ENCODE measurements at regions not wholly inside any gene's neighbourhood (a gene's known extent, or its start where the extent isn't known, plus 50 kb on each side); places are given as distances from the start of the nearest gene placed in this dataset.

DNA sequence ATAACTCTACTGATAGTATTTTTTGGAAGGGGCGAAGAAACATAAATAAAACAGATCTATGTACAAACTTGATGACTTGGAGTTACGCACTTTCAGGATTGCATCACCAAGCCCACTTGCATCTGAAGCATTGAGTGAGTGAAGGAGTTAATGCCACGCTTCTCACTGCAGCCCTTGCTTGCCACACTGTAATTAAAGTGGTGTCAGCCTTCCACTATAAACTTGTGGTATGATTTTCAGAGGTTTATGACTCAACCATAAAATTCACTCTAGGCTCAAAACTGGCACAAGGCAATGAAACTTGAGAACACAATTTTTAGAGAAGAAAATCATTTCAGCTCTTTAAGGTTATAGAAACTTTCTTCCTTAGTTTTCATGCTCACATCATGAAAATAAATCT is 93.9 kb upstream of the PRMT6 start:
- intact Hi-C loops (cut with DNase I), result no loop called here
- no peak overlapping the region for H3K27ac ChIP-seq
- no peak for DNase-seq (ENCODE audit: extremely low spot score in 2 of 2)
- H3K36me3 ChIP-seq, result no peaks in the 10 kb centered on the region
- no peak overlapping the region for H3K4me3 ChIP-seq
- no peaks in the 10 kb centered on the region for H3K4me1 ChIP-seq
- TF ChIP-seq POLR2AphosphoS5 (IDR thresholded peaks at IDR 0.05; ENCODE audit: insufficient read depth in 1 of 2, low read depth in 1 of 2), result no peak
- TF ChIP-seq, protein P1, sequence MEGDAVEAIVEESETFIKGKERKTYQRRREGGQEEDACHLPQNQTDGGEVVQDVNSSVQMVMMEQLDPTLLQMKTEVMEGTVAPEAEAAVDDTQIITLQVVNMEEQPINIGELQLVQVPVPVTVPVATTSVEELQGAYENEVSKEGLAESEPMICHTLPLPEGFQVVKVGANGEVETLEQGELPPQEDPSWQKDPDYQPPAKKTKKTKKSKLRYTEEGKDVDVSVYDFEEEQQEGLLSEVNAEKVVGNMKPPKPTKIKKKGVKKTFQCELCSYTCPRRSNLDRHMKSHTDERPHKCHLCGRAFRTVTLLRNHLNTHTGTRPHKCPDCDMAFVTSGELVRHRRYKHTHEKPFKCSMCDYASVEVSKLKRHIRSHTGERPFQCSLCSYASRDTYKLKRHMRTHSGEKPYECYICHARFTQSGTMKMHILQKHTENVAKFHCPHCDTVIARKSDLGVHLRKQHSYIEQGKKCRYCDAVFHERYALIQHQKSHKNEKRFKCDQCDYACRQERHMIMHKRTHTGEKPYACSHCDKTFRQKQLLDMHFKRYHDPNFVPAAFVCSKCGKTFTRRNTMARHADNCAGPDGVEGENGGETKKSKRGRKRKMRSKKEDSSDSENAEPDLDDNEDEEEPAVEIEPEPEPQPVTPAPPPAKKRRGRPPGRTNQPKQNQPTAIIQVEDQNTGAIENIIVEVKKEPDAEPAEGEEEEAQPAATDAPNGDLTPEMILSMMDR (IDR thresholded peaks at IDR 0.05), result no peak
- no peak for TF ChIP-seq POLR2A (IDR thresholded peaks at IDR 0.05)
- H3K27me3 ChIP-seq, result no peaks in the 10 kb centered on the region
- H3K9me3 ChIP-seq, result no peaks in the 10 kb centered on the region

DNA sequence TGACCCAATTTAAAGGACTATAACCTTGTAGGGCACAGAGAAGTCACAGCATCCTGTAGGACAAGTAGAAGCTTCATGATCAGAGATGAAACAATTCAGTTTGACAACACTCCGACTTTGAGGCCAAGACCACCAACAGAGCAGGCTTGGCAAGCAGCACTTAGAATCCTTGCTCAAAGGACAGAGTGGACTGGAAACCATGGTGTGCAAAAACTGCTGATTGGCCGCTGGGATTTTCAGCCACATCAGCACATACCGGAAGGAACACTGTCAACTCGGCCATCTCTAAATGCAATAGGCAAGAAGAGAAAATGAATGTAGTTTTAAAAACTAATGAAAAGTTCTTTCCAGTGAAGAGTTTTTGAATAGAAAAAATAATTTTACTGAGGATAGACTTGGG is 92.0 kb upstream of the PRMT6 start:
- Histone ChIP-seq H3K27me3 (no peaks in the 10 kb centered on the region), H3K36me3 (no peaks in the 10 kb centered on the region), H3K9me3 (no peaks in the 10 kb centered on the region), H3K4me1 (no peaks in the 10 kb centered on the region), H3K27ac (no peak overlapping the region), H3K4me3 (no peak overlapping the region)
- TF ChIP-seq POLR2A (IDR thresholded peaks at IDR 0.05) (no peak), POLR2AphosphoS5 (IDR thresholded peaks at IDR 0.05; ENCODE audit: insufficient read depth in 1 of 2, low read depth in 1 of 2) (no peak)
- TF ChIP-seq, protein P1 (IDR thresholded peaks at IDR 0.05), result no peak
- no peak for DNase-seq (ENCODE audit: extremely low spot score in 2 of 2)
- intact Hi-C loops (cut with DNase I), result no loop called here

DNA sequence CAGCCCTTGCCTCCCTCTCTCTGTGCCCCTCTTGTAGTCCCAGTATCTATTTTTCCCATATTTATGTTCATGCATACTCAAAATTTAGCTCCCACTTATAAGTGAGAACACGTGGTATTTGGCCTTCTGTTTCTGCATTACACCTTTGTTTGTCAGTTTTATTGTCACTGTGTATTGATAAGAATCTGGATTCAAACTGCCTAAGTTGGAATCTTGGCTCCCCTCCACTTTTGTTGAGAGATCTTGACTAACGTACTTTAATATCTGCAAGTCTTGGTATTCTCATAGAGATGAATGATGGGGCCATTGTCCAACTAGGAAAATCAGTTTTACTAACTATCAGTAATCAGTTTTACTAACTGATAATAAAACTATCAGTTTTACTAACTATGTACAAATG is 87.8 kb upstream of the PRMT6 start:
- Histone ChIP-seq H3K4me1 (peaks cover 7% of the 10 kb centered on the region), H3K27ac (no peak overlapping the region), H3K9me3 (no peaks in the 10 kb centered on the region), H3K36me3 (no peaks in the 10 kb centered on the region), H3K4me3 (no peak overlapping the region), H3K27me3 (no peaks in the 10 kb centered on the region)
- no peak for DNase-seq (ENCODE audit: extremely low spot score in 2 of 2)
- intact Hi-C loops (cut with DNase I), result no loop called here
- TF ChIP-seq POLR2A (IDR thresholded peaks at IDR 0.05) (no peak), POLR2AphosphoS5 (IDR thresholded peaks at IDR 0.05; ENCODE audit: insufficient read depth in 1 of 2, low read depth in 1 of 2) (no peak)
- TF ChIP-seq, protein P1 (IDR thresholded peaks at IDR 0.05), result no peak

DNA sequence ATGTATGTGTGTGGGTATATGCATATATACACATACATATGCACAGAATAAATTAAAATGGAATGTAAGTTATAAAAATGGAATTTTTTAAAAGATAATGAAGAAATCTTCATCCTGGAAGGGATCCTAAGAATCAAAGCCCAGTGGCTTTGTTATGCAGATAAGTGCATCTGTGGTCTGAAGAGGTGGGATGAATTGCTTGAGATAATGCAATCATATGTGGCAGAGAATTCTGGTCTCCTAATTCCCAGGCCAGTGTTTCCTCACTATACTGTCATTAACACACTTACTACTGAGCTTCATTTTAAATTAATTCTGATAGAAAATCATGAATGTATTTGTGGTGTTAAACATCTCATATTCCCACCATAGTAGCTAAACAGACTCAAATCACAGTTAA is 86.7 kb upstream of the PRMT6 start:
- Histone ChIP-seq H3K9me3 (no peaks in the 10 kb centered on the region), H3K4me1 (peaks cover 7% of the 10 kb centered on the region), H3K27ac (no peak overlapping the region), H3K4me3 (no peak overlapping the region), H3K36me3 (no peaks in the 10 kb centered on the region), H3K27me3 (no peaks in the 10 kb centered on the region)
- DNase-seq (ENCODE audit: extremely low spot score in 2 of 2), result no peak
- TF ChIP-seq POLR2AphosphoS5 (IDR thresholded peaks at IDR 0.05; ENCODE audit: insufficient read depth in 1 of 2, low read depth in 1 of 2), result no peak
- TF ChIP-seq, protein P1 (IDR thresholded peaks at IDR 0.05), result no peak
- TF ChIP-seq POLR2A (IDR thresholded peaks at IDR 0.05), result no peak
- intact Hi-C loops (cut with DNase I), result no loop called here

DNA sequence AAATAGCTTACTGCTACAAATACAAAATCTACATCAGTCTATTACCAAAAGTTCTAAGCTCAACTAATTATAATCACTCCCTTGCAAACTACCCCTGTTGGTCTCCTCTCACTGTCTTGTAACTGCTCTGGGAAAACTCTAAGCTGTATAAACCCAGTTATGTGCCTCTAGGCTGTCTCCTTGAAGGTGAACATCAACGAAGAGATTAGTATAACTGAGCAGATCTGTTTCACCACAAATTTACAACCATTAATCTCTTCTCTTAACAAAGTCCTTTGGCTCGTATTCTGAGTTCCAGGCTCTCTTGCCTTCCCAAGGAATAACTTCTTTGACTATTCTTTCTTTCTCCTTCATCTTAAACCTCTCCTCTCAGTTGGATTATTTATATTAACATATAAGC is 84.4 kb upstream of the PRMT6 start:
- intact Hi-C loops (cut with DNase I), result no loop called here
- H3K36me3 ChIP-seq, result no peaks in the 10 kb centered on the region
- H3K4me1 ChIP-seq, result peaks cover 7% of the 10 kb centered on the region
- no peaks in the 10 kb centered on the region for H3K9me3 ChIP-seq
- no peak overlapping the region for H3K27ac ChIP-seq
- H3K4me3 ChIP-seq, result no peak overlapping the region
- no peaks in the 10 kb centered on the region for H3K27me3 ChIP-seq
- TF ChIP-seq, protein P1 (IDR thresholded peaks at IDR 0.05), result no peak
- TF ChIP-seq POLR2AphosphoS5 (IDR thresholded peaks at IDR 0.05; ENCODE audit: insufficient read depth in 1 of 2, low read depth in 1 of 2) (no peak), POLR2A (IDR thresholded peaks at IDR 0.05) (no peak)
- no peak for DNase-seq (ENCODE audit: extremely low spot score in 2 of 2)
